Testis (tissue), 2 donors: ENCODE measurements at regions not wholly inside any gene's neighbourhood (a gene's known extent, or its start where the extent isn't known, plus 50 kb on each side); places are given as distances from the start of the nearest gene placed in this dataset.

Source experiments
- DNase-seq: peaks from one replicate; pipeline ENCODE4 v3.0.0-alpha.2; 2019
- H3K27ac ChIP-seq, 2 donors: fragments of 200-600 bp; sonication (generic); one replicate each; pipeline ENCODE4 v1.5.1; 2019
- H3K27me3 ChIP-seq: fragments of 200-600 bp; sonication (generic); one replicate; pipeline ENCODE4 v1.5.1; 2019
- H3K36me3 ChIP-seq: fragments of 200-600 bp; sonication (generic); one replicate; pipeline ENCODE4 v1.5.1; 2017; ENCODE audit warnings: low read depth; ENCODE audit errors: missing control alignments
- H3K4me1 ChIP-seq: fragments of 200-600 bp; sonication (generic); one replicate; pipeline ENCODE4 v1.5.1; 2019
- H3K4me3 ChIP-seq, 2 donors: fragments of 200-600 bp; sonication (generic); one replicate each; pipeline ENCODE4 v1.5.1; 2017 to 2019
- H3K9me3 ChIP-seq: fragments of 200-600 bp; sonication (generic); one replicate; pipeline ENCODE4 v1.5.1; 2017
- POLR2A ChIP-seq: fragments of 450-650 bp; IDR thresholded peaks from one replicate; pipeline ENCODE4 v1.6.1; 2017; ENCODE audit warnings: antibody characterized with exemption, mild to moderate bottlenecking, moderate library complexity
- WGBS, 2 donors: methylation state at CpG; one replicate each; pipeline ENCODE4 v1.1.5; 2018; 5-methylcytosine and 5-hydroxymethylcytosine counted together
- intact Hi-C: fragments of 100-400 bp; cut with DNase I; formaldehyde crosslinking; loops from one replicate; pipeline ENCODE4 v1.15.1; 2023; ENCODE audit warnings: low total_unique reads
- TF ChIP-seq, protein P1 (sequence below), 3 experiments: fragments of 450-650 bp in 2 of 3; fragments of 200-600 bp in 1 of 3; sonication (generic) in 1 of 3; IDR thresholded peaks; one replicate each; pipeline ENCODE4 v1.5.1; 2016 to 2019; ENCODE audit warnings: antibody characterized with exemption in 3 of 3, mild to moderate bottlenecking in 2 of 3, moderate library complexity in 1 of 3

DNA sequence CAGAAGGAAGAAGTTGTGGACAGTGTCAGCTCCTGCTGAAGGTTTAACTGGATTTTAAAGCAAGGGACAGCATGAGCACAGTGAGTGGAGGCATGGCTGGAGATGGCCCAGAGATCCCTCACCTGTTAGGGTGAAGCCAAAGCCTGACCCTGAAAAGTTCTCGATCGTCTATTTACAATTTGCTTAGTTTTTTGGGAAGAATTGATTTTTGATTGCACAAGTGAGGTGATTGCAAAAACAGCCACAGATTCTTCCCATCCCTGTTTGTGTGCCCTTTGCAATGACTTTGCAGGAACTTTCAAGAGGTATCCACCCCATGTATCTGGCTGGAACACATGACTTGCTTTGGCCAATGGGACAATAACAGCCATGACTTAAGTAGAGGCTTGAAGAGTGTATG is 170.1 kb downstream of the TFAP2C start:
- TF ChIP-seq, protein P1, sequence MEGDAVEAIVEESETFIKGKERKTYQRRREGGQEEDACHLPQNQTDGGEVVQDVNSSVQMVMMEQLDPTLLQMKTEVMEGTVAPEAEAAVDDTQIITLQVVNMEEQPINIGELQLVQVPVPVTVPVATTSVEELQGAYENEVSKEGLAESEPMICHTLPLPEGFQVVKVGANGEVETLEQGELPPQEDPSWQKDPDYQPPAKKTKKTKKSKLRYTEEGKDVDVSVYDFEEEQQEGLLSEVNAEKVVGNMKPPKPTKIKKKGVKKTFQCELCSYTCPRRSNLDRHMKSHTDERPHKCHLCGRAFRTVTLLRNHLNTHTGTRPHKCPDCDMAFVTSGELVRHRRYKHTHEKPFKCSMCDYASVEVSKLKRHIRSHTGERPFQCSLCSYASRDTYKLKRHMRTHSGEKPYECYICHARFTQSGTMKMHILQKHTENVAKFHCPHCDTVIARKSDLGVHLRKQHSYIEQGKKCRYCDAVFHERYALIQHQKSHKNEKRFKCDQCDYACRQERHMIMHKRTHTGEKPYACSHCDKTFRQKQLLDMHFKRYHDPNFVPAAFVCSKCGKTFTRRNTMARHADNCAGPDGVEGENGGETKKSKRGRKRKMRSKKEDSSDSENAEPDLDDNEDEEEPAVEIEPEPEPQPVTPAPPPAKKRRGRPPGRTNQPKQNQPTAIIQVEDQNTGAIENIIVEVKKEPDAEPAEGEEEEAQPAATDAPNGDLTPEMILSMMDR (IDR thresholded peaks at IDR 0.05): no peak
- TF ChIP-seq POLR2A: no peak
- intact Hi-C loops: no loop called here
- DNase-seq: no peak
- no peaks in the 10 kb centered on the region for H3K36me3 ChIP-seq
- no peak overlapping the region for H3K4me3 ChIP-seq
- H3K4me1 ChIP-seq: no peaks in the 10 kb centered on the region
- no peaks in the 10 kb centered on the region for H3K9me3 ChIP-seq
- H3K27ac ChIP-seq: no peak overlapping the region
- no peaks in the 10 kb centered on the region for H3K27me3 ChIP-seq
- 85 to 95% methylated on average over 2 of the region's 2 CpGs for WGBS, 2 donors

DNA sequence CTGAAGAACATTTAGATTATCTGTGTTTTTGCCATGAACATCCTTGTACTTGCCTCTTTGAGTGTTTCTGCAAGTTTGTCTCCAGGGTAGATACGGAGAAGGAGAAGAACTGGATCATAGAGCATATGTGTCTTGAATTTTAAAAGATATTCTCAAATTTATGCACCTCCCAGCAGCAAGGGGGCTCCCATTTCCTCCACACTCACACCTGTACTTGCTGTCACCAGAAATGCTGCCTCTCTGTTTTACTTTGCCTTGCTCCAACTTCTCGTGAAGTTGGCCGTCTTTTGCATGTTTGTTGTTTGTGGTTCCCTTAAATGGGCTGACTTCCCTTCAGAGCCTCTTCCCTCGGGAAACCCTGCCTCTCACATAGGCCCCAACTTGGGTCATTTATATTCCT is 171.0 kb downstream of the TFAP2C start:
- Histone ChIP-seq H3K27me3 (no peaks in the 10 kb centered on the region), H3K27ac (no peak overlapping the region), H3K36me3 (no peaks in the 10 kb centered on the region), H3K9me3 (no peaks in the 10 kb centered on the region), H3K4me3 (no peak overlapping the region), H3K4me1 (no peaks in the 10 kb centered on the region)
- intact Hi-C loops: no loop called here
- TF ChIP-seq, protein P1 (IDR thresholded peaks at IDR 0.05): no peak
- no peak for TF ChIP-seq POLR2A
- 67 to 73% methylated on average over 4 of the region's 4 CpGs for WGBS, 2 donors
- DNase-seq: no peak

DNA sequence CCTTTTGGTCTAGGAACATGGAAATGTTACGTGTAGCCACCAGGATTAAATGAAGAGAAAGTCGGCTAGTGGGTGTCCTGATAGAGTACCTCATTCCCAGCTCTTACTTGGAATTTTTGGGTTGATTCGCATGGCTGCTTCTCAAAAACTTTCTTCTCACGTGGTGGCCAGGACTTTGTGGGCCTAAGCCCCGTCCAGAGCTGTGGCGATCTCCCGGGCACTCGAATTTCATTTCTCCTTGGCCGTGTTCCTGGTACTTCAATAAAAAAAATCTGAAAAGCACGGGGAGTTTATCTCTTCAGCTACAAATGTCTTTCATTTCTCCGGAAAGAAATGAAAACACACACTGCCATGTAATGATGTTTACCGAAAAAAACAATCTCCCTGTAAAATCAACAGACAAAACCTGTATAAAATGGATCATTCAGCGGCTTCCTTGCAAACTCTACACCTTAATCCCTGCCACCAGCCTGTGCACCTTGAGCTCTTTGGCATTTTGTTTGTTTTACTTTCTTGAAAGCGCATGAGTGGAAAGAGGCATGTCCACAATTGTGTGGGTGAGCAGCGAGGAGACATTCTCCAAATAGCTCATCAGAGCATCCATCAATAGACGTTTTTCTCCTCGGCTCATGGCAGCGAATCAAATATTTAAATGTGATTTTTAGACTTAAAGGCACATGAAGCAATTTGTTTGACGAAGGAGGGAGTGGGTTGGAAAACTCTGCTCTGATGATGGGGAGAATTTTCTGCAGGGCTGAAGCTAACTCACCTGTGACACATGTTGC is 173.1 kb downstream of the TFAP2C start:
- no peaks in the 10 kb centered on the region for H3K36me3 ChIP-seq
- H3K4me1 ChIP-seq: no peaks in the 10 kb centered on the region
- intact Hi-C loops: no loop called here
- no peak overlapping the region for H3K27ac ChIP-seq
- DNase-seq: no peak
- TF ChIP-seq, protein P1 (IDR thresholded peaks at IDR 0.05): no peak
- TF ChIP-seq POLR2A: no peak
- no peaks in the 10 kb centered on the region for H3K9me3 ChIP-seq
- H3K4me3 ChIP-seq: no peak overlapping the region
- WGBS, 2 donors: 52 to 53% methylated on average over 19 of the region's 19 CpGs
- H3K27me3 ChIP-seq: no peaks in the 10 kb centered on the region

DNA sequence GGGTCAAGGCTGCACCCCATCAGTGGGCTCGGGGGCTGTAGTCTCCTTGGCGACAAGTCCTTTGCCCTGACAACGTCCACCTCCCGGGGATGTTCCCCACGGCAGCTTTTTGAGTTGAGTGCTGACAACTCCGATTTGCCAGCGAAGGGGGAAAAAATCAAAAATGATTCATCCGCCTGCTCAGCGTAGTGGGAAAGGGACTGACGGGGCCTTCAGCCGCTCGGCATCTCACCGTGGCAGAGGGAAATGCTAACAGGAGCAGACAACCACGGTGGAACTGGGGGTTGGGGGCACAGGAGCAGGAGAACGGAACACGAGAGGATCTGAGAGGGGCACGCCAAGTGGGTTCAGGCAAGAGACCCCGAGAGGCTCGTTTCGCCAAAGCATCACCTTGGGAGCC is 173.7 kb downstream of the TFAP2C start:
- Histone ChIP-seq H3K27ac (no peak overlapping the region), H3K36me3 (no peaks in the 10 kb centered on the region), H3K4me3 (no peak overlapping the region), H3K27me3 (no peaks in the 10 kb centered on the region), H3K9me3 (no peaks in the 10 kb centered on the region), H3K4me1 (no peaks in the 10 kb centered on the region)
- intact Hi-C loops: no loop called here
- DNase-seq: no peak
- no peak for TF ChIP-seq POLR2A
- TF ChIP-seq, protein P1 (IDR thresholded peaks at IDR 0.05): no peak
- WGBS, 2 donors: 49 to 65% methylated on average over 20 of the region's 20 CpGs

DNA sequence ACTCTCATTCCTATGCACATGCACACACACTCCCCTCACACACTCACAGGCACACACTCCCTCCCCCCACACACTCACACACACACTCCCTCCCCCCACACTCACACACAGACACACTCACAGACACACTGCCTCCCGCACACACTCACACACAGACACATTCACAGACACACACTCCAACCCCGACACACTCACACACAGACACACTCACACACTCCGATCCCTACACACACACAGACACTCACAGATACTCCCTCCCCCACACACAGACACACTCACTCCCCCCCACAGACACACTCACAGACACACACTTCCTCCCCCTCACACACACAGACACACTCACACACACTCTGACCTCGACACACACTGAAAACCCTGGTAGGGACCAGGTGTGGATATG is 176.2 kb downstream of the TFAP2C start:
- no peak overlapping the region for H3K27ac ChIP-seq
- no peaks in the 10 kb centered on the region for H3K27me3 ChIP-seq
- no peak for TF ChIP-seq POLR2A
- TF ChIP-seq, protein P1 (IDR thresholded peaks at IDR 0.05): no peak
- no peak overlapping the region for H3K4me3 ChIP-seq
- H3K36me3 ChIP-seq: no peaks in the 10 kb centered on the region
- H3K4me1 ChIP-seq: no peaks in the 10 kb centered on the region
- intact Hi-C loops: no loop called here
- no peaks in the 10 kb centered on the region for H3K9me3 ChIP-seq
- no peak for DNase-seq
- 55 to 68% methylated on average over 4 of the region's 4 CpGs for WGBS, 2 donors
